ENCODE measurements at regions not wholly inside any gene's neighbourhood (a gene's known extent, or its start where the extent isn't known, plus 50 kb on each side); places are given as distances from the start of the nearest gene placed in this dataset.

DNA sequence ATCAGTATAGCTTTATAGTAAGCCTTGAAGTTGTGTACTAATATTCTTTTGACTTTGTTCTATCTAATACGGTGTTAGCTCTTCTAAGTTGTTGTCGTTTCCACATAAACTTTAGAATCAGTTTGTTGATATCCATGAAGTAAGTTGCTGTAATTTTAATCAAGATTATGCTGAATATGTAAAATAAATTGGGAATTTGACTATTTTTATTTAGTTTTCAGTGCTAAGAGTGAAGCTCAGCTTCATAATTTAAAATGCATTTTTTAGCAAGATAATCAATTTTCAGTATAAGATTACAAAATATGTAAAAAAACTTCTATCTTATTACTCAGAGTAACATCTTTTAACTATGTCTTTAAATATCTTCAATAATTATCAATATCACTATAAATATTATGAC, 1374.8 kb downstream of the PCDH7 start:
- no peak for DNase-seq (ENCODE audit: extremely low read depth in 1 of 11, low read depth in 9 of 11, low spot score in 4 of 11)

DNA sequence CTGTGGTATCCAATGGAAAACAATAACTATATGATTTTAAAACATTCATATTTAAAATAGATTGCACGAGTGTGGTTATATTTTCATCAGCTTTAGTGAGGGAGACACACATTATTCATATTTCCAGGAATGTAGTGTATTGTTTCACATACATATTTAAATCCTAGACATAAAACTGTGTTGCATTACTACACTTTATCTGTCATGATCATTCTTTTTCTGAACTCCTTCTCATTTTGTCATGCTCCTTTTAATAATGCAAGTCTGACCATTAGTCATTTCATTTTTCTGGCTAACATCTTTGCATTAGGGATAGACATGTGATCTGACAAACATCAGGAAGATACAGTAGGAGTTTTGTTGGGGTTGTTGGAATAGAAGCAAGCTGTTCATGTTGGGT, 1382.7 kb downstream of the PCDH7 start:
- DNase-seq (ENCODE audit: extremely low read depth in 1 of 11, low read depth in 9 of 11, low spot score in 4 of 11) = no peak

DNA sequence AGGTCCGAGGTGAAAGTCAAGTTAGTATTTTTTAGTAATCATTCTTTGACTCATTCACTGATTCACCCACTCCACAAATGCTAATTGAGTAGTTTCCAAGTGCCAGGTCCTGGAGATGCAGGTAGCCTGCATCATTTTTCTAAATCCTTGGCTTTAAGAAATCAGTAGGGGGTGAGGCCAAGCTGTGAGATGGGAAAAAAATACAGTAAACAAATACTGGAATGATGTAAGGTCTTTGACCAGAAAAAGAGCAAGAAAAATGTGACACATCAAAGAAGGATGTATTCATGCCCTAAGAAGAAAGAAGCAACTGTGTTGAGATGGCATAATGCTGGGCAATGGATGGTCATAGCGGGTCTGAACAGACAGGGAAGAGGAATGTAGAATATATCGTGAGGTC, 1386.6 kb downstream of the PCDH7 start:
- DNase-seq (ENCODE audit: extremely low read depth in 1 of 11, low read depth in 9 of 11, low spot score in 4 of 11) = no peak

DNA sequence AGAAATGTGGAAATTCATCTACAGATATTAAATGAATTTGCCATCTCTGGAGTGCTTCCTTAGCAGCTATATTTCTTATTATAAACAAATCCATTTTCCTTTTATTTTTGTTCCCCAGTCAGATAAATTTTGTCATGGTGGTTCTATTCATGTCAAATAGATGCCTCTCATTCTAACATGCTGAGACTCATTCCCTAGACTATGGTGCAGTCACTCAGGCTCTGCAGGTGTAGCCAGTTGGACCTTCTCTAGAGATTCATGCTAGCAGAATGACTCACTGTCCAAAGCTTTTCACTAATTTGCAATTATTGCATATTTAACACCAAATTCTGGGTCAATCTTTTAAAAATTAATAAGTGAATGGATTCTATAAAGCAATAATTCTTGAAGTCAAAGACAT, 1392.7 kb downstream of the PCDH7 start:
- DNase-seq (ENCODE audit: extremely low read depth in 1 of 11, low read depth in 9 of 11, low spot score in 4 of 11) = no peak

DNA sequence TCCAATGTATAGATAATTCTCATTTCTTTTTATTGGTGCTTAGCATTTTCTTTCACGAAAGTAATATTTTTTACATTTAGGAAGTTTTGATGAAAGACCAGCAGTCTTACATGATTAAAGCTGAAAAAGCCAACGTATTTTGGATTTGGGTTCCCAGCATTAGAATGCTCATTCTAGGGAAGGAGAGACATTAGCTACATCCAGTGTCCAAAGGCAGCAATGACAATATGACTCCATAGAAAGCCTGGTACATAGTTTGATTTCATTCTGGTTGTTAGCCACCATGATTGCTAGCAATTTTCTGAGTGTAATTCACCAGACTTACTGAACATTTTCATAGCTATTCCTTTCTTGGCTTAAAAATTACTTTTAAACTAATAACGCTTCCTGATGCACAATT, 1397.5 kb downstream of the PCDH7 start:
- DNase-seq (ENCODE audit: extremely low read depth in 1 of 11, low read depth in 9 of 11, low spot score in 4 of 11) = peak in 2 of 11 donors; percentile 1 to 2

DNA sequence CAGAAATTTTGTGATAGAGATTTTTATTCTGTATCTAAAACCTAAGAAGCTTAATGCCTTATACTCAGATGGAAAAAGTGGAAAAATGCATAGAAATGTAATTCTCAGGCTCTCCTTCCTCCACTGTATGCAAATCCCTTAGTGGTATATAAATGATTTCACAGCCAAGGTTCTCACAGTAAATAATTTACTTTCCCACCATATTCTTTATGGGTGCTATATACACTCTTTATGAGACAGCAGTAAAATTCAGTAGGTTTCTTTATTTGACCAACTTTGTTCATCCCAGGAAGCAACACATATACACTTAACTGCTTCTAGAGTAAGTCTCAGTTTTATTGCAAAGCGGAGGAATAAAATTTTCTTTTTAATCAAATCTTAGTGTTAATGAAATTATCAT, 1399.7 kb downstream of the PCDH7 start:
- no peak for DNase-seq (ENCODE audit: extremely low read depth in 1 of 11, low read depth in 9 of 11, low spot score in 4 of 11)

DNA sequence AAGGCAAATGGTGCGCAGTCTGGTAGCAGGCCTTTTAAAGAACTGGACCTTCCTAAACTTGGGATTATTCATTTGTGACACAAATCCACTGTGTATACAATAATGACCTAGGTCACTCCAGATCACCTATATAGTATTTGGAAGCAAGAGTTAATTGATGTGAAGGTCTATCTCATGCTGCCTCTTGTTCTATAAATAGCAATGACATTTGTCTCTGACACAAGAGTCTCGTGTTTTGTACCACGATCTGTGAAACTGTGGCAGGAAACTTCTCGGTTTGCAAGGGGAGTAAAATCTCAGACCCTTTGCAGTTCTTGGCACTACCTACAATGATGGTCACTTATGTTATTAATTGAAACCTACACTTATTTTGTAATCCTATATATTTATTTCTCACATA, 1408.4 kb downstream of the PCDH7 start:
- DNase-seq (ENCODE audit: extremely low read depth in 1 of 11, low read depth in 9 of 11, low spot score in 4 of 11) = no peak

DNA sequence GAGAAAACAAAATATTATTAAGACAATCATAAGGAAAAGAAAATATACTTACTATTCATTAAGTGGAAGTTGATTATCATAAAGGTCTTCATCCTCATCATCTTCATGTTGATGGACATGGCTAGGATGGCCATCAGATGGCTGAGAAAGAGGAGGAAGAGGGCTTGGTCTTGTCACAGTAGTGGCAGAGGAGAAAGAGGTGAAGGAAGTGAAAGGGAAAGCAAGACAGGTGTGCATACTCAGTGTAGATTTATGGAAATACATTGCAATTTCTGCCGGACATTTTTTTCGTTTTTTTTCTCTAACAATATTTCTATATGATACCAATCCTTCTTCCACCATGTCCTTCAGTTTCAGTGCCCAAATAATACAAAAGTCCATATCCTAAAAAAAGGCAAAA, 1409.8 kb downstream of the PCDH7 start:
- no peak for DNase-seq (ENCODE audit: extremely low read depth in 1 of 11, low read depth in 9 of 11, low spot score in 4 of 11)

DNA sequence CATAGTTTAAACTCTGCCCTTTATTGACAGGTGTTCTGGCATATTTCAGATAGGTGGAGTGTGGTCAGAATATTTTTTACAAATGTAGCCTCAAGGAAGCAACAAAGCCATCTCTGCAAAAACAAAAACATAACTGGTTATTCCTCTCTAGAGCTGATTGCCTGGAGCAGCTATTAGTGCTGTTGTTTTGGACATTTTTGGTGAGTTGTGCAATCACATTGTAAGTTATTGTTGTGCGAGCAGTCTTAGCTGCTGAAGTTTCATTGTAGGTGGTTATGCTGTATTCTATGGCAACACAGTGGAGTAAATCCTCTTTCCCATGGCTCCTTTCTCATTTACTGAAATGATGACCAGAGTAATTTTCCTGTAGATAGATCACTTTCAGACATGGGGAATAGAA, 1413.0 kb downstream of the PCDH7 start:
- no peak for DNase-seq (ENCODE audit: extremely low read depth in 1 of 11, low read depth in 9 of 11, low spot score in 4 of 11)

DNA sequence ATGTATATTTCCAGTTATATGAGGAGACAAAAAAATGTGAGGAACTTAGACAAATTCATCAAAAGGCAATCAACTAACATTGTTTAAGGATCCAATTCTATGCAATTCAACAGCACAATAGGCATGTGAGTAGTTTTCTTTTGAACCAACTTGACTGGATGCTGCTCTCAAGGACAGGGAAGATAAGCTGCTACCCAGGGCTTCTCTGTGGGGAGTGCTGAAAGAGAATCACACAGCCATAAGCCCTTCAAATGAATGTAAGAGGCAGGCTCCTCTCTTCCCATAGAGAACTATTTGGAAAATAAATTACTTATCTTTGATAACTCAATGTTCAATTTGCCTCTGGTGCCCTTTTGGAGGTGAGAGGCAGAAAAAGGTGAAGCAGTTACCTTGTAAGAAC, 1413.6 kb downstream of the PCDH7 start:
- no peak for DNase-seq (ENCODE audit: extremely low read depth in 1 of 11, low read depth in 9 of 11, low spot score in 4 of 11)

DNA sequence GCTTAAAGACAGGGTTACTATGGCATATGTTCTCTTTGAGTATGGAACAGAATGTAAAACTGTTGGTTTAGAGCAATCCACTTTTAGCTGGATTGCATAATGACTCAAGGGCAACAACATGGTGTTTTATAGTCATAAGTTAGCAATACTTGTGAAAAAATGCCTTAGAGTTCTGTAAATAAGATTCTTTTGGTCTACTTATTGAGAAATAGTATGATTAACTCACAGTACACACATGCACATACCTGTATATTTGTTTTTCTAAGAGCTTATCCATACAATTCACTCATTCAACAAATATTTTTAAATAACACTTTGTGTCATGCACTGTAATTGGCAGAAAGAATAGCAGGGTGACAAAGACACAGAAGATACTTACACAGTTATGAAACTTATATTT, 1415.5 kb downstream of the PCDH7 start:
- no peak for DNase-seq (ENCODE audit: extremely low read depth in 1 of 11, low read depth in 9 of 11, low spot score in 4 of 11)

DNA sequence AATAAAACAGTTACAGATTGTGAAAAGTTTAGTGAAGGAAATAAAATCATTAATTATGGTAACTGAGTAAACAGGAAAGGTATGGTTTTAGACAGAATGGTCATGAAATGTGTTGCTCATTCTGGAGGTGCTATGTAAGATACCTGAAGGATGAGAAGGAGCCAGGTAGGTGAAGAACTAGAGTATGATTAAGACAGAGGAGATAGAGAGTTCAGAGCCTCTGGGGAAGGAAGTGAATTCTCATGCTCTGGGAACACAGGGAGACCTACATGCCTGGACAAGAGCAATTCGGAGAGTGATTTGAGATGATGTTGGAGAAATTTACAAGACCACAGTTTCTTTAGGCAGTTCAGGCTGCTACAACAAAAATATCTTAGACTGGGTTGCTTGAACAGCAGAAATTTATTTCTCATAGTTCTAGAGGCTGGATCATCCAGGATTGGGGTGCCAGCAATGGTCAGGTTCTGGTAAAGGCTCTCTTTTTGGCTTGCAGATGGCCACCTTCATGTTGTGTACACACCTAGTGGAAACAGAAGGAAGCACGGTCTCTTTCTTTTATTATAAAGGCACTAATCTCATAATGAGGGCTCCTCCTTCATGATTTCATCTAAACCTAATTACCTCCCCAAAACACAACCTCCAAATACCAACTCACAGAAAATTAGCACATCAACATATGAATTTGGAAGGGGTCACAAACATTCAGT, 1416.1 kb downstream of the PCDH7 start:
- no peak for DNase-seq (ENCODE audit: extremely low read depth in 1 of 11, low read depth in 9 of 11, low spot score in 4 of 11)

DNA sequence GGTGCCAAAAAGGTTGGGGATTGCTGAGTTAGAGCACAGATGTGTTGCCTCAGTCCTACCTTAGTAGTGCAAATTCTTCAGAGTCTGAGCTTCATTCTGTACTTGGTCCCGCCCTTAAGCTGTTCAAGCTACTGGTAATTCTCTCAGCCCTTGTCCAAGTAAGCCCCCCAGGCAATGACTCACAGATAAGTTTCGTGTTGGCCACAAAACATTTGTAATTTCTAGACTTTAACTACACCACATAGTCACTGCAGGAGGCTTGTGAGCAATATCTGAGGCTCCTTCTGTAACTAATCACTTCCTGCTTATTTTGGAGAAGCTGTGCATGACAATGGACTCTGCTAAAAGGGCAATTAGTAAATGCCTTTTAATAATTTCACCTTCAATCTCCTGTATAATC, 1420.5 kb downstream of the PCDH7 start:
- no peak for DNase-seq (ENCODE audit: extremely low read depth in 1 of 11, low read depth in 9 of 11, low spot score in 4 of 11)

DNA sequence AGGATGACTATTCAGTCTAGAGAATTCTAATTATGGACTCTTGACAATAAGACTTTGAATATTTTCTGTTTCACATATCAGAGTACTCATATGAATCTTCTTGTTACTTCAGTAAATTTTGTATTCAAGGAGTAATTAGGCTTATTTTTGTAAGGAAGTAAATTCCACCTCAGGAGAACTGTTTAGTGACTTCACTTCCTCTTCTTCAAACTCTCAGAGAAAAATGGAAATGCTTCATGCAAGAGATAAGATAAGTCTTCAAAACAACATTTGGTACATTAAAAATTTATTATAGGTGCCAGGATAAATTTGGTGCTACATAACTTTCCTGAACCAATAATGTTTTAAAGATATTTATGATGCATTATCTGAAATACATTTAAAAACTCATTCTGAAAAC, 1421.9 kb downstream of the PCDH7 start:
- DNase-seq (ENCODE audit: extremely low read depth in 1 of 11, low read depth in 9 of 11, low spot score in 4 of 11) = no peak

DNA sequence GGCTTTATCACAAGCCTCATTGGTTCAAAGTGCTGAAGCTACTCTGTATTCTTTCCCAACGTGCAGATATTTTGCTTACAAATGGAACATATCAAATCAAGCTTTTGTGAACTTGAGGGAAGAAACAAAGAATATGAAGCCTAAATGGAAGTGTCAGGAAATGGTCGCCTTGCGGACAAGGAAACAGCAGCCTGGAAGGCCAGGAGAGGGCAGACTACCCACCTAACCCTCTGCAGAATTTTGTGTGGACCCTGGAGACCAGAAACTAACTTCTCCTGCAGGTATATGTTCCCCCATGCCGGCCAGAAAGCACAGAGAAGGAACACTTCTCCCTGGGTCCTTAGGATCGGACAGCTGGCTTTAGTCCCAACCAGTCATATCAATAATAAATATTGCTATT, 1425.8 kb downstream of the PCDH7 start:
- no peak for DNase-seq (ENCODE audit: extremely low read depth in 1 of 11, low read depth in 9 of 11, low spot score in 4 of 11)

DNA sequence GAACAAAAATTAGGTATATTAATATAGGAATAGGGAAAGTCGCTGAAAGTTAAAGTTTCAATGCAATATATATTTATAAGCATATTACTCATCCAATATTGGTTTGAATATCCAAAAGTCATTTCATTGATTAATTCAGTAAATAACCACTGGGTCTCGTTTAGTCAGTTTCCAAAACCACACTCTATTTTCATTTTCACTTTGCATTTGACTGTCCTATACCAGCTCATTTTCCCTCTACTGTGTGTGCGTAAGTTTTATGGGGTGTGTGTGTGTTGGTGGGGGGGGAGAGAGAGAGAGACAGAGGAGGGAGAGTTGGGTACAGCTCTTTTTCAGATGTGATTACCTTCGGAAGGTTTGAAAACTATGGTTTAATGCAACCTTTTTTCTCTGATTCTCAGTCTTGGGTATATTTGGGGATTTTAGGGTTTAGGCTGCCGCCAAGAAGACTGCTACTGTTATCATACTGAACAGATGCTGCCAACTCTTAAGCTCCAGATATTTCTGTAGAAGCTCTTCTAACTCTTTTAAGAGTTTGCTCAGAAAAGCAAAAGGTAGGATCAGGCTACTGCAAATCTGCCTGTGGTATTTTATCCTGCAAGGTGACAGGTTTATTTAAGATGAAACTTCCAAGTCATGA, 1427.4 kb downstream of the PCDH7 start:
- no peak for DNase-seq (ENCODE audit: extremely low read depth in 1 of 11, low read depth in 9 of 11, low spot score in 4 of 11)

DNA sequence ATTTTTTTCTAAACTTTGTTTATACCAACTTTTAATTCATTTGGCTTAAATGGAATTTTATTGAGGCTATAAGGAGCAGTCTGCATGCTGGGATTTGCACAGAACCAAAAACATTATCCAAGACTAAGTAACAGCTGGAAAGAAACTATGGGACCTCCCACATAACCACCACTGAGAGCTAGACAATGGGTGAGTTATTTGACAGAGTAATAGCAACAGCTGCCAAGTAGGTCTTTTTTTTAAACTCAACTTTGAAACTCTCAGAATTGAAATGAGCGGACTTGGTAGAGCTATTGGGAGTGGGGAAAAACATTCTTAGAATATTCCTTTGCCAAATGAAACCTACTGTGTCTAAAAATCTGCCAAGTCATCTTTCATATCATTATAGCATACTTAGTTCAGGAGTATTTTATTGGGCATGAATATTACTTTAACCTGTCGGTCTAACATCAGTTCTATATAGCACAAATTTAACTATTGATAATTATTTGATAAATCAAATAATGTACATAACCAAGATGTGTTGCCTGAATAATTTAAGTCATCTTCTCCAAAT, 1428.0 kb downstream of the PCDH7 start:
- peak in 9 of 11 donors; percentile 2 to 48 (median 27) for DNase-seq (ENCODE audit: extremely low read depth in 1 of 11, low read depth in 9 of 11, low spot score in 4 of 11)

DNA sequence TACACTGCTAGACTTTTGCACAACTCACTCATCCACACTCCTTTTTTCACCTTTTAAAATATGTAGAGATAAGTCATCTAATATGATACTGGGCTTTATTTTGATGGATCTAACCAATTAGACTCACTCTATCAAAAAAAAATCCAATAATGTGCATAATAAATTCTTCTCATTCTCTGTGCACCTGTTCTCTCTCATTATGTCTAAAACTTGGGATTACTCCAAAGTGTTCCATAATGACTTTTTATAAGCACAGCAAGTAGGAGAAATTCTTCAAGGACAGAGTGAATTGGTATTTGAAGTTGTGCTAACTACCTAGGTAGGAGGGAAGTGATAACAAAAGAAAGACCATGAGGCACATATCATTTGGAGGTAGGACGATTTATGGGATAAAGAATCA, 1438.8 kb downstream of the PCDH7 start:
- no peak for DNase-seq (ENCODE audit: extremely low read depth in 1 of 11, low read depth in 9 of 11, low spot score in 4 of 11)

DNA sequence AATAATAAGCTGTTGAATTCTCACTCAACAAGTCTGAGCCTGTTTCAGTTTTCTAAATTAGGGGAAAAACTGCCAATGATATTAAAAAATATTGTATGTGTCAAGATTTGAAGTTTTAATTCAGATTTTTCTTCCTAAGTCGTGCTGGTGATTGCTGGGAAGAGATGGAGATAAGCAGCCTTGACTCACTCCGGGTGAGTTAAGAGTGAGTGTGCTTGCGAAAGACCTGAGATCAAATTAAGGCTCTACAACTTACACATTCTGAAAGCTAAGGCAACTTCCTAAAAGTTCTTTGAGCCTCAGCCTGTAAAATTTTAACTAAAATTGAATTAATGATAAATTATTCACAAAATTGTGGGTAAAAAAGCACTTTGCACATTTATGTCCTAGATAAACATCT, 1441.2 kb downstream of the PCDH7 start:
- DNase-seq (ENCODE audit: extremely low read depth in 1 of 11, low read depth in 9 of 11, low spot score in 4 of 11) = no peak

DNA sequence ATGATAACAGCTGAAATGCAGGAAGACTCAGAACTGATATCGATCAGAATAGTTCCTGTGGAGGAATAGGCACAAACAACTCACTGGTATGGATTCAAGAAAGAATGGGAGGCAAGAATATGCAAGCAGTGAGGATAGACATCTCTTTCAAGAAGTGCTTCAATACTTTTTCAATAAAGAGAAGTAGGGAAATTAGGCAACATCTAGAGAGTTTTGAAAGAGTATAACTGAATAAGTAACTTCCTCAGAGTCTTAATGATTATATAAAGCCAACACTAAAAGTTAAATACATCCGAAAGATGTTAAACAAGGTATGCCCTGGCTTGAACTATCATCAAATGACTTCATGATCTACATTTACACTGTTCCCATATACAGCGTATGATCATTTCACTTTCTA, 1443.0 kb downstream of the PCDH7 start:
- no peak for DNase-seq (ENCODE audit: extremely low read depth in 1 of 11, low read depth in 9 of 11, low spot score in 4 of 11)

DNA sequence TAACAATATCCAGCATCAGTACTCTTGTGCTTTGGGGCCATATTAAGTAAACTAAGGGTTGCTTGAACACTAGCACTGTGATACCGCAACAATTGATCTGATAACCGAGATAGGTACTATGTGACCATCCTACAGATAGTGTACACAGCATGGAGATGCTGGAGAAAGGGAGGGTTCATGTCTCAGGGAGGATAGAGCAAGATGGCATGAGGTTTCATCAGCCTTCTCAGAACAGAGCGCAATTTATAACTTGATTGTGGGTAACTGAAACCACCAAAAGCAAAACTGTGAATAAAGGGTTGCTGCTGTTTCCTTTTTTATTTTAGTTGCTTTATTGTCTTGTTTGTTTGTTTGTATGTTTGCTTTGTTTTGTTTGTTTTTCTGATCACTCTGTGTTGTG, 1449.7 kb downstream of the PCDH7 start:
- no peak for DNase-seq (ENCODE audit: extremely low read depth in 1 of 11, low read depth in 9 of 11, low spot score in 4 of 11)
